ENCODE measurements at regions not wholly inside any gene's neighbourhood (a gene's known extent, or its start where the extent isn't known, plus 50 kb on each side); places are given as distances from the start of the nearest gene placed in this dataset.

DNA sequence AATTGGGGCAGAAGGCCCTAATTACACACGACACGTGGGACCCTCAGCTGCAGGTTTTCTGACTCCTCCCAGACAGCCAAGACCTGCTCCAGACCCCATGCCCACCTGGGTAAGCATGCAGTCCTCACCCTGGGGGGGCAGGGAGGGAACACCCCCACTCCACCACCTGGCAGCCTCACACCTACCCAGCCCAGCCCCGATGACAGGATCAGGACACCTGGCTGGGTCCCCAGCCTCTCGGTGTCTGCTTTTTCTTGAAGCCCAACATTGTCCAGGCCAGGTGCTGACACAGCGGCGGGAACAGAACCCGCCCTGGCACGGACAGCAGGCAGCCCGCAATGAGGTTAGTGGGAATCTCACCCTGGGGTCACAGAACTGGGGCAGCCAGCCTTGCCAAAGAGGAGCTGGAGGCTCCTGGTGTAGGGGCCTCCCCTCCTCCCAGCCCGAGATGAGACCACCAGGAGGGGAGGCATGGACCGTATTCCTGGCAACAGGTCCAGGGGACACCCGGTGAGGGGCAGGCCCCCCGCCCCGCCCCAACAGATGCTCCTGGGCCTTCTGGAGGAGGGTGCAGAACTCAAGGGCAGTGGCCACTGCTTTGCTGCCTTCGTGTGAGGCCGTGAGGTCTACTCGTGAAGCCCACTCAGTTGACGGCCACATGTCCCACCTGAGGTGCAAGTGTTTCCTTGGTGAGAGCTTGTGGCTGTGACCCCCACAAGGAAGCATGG is 103.8 kb downstream of the DLL1 start:
- no peak for TF ChIP-seq POLR2A (IDR thresholded peaks at IDR 0.05; ENCODE audit: low read depth, low read length)
- TF ChIP-seq, protein P1, sequence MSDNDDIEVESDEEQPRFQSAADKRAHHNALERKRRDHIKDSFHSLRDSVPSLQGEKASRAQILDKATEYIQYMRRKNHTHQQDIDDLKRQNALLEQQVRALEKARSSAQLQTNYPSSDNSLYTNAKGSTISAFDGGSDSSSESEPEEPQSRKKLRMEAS (IDR thresholded peaks at IDR 0.05; ENCODE audit: insufficient read depth, insufficient read length) = no peak
- TF ChIP-seq, protein P2, sequence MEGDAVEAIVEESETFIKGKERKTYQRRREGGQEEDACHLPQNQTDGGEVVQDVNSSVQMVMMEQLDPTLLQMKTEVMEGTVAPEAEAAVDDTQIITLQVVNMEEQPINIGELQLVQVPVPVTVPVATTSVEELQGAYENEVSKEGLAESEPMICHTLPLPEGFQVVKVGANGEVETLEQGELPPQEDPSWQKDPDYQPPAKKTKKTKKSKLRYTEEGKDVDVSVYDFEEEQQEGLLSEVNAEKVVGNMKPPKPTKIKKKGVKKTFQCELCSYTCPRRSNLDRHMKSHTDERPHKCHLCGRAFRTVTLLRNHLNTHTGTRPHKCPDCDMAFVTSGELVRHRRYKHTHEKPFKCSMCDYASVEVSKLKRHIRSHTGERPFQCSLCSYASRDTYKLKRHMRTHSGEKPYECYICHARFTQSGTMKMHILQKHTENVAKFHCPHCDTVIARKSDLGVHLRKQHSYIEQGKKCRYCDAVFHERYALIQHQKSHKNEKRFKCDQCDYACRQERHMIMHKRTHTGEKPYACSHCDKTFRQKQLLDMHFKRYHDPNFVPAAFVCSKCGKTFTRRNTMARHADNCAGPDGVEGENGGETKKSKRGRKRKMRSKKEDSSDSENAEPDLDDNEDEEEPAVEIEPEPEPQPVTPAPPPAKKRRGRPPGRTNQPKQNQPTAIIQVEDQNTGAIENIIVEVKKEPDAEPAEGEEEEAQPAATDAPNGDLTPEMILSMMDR (IDR thresholded peaks at IDR 0.05; ENCODE audit: extremely low read depth in 1 of 2, insufficient read depth in 1 of 2, low read depth in 1 of 2, low read length in 2 of 2) = no peak
- TF ChIP-seq MYC (IDR thresholded peaks at IDR 0.05; ENCODE audit: low read depth, low read length) = no peak
- TF ChIP-seq GATA2 (IDR thresholded peaks at IDR 0.05; ENCODE audit: insufficient read depth, insufficient read length, low read depth, low read length) = no peak
- no peak for TF ChIP-seq EZH2 (IDR thresholded peaks at IDR 0.05; ENCODE audit: borderline replicate concordance, low read depth, low read length, severe bottlenecking)
- TF ChIP-seq POLR2AphosphoS5 (IDR thresholded peaks at IDR 0.05; ENCODE audit: insufficient read depth, low read depth, low read length) = no peak
- no peak for TF ChIP-seq JUN (IDR thresholded peaks at IDR 0.05; ENCODE audit: borderline replicate concordance, insufficient read depth, insufficient read length, low read depth)
